CD4-positive, CD25-positive, alpha-beta regulatory T cell (primary cell): ENCODE measurements at regions not wholly inside any gene's neighbourhood (a gene's known extent, or its start where the extent isn't known, plus 50 kb on each side); places are given as distances from the start of the nearest gene placed in this dataset.

Experiments used
- ATAC-seq, 2 donors: fragments of 150-1000 bp; cut with Tn5 transposase; one replicate each; pipeline ENCODE4 v1.10.0; 2021; ENCODE audit warnings: low read depth in 2 of 2, moderate number of reproducible peaks in 2 of 2, moderate library complexity in 1 of 2
- DNase-seq, 3 donors: peaks; one replicate each; pipeline versions ENCODE4 v3.0.0 to v3.0.0-alpha.2; 2012 to 2022; ENCODE audit warnings: mixed read lengths in 1 of 3
- H3K27ac ChIP-seq: one replicate; pipeline ENCODE4 v1.7.0; 2013; ENCODE audit warnings: mild to moderate bottlenecking, low read length; ENCODE audit not compliant: insufficient read depth, poor library complexity, severe bottlenecking
- H3K27me3 ChIP-seq: one replicate; pipeline ENCODE4 v1.7.0; 2013; ENCODE audit warnings: low read length; ENCODE audit not compliant: control insufficient read depth, insufficient read depth
- H3K36me3 ChIP-seq: one replicate; pipeline ENCODE4 v1.7.0; 2013; ENCODE audit warnings: mild to moderate bottlenecking, low read length, moderate library complexity; ENCODE audit not compliant: control insufficient read depth, insufficient read depth
- H3K4me1 ChIP-seq: 2 replicates; pipeline ENCODE4 v1.7.0; 2013; ENCODE audit warnings: mild to moderate bottlenecking, low read length; ENCODE audit not compliant: insufficient read depth, control insufficient read depth, poor library complexity, severe bottlenecking
- H3K4me3 ChIP-seq: one replicate; pipeline ENCODE4 v1.7.0; 2013; ENCODE audit warnings: low read depth, mild to moderate bottlenecking, low read length, moderate library complexity
- H3K9me3 ChIP-seq, 2 experiments: 1 replicate in 1 of 2; 2 replicates in 1 of 2; pipeline ENCODE4 v1.7.0; 2013; ENCODE audit warnings: low read length in 2 of 2, mild to moderate bottlenecking in 1 of 2, moderate library complexity in 1 of 2; ENCODE audit not compliant: control insufficient read depth in 2 of 2
- H3K27ac Mint-ChIP-seq, 3 donors: one replicate each; pipeline ENCODE4 v1.8.0; 2020 to 2022; ENCODE audit warnings: mild to moderate bottlenecking in 3 of 3, mixed read lengths in 3 of 3, moderate library complexity in 2 of 3
- H3K27me3 Mint-ChIP-seq: one replicate; pipeline ENCODE4 v1.8.0; 2022; ENCODE audit warnings: mild to moderate bottlenecking, mixed read lengths
- H3K36me3 Mint-ChIP-seq: one replicate; pipeline ENCODE4 v1.8.0; 2020; ENCODE audit warnings: mixed read lengths
- H3K4me1 Mint-ChIP-seq, 4 donors: one replicate each; pipeline ENCODE4 v1.8.0; 2020 to 2022; ENCODE audit warnings: mixed read lengths in 4 of 4, mild to moderate bottlenecking in 1 of 4
- H3K4me3 Mint-ChIP-seq, 4 donors: one replicate each; pipeline ENCODE4 v1.8.0; 2020 to 2022; ENCODE audit warnings: mild to moderate bottlenecking in 4 of 4, mixed read lengths in 4 of 4, moderate library complexity in 3 of 4
- H3K9me3 Mint-ChIP-seq, 7 donors: one replicate each; pipeline ENCODE4 v1.8.0; 2020 to 2022; ENCODE audit warnings: mixed read lengths in 7 of 7, mild to moderate bottlenecking in 3 of 7, moderate library complexity in 2 of 7

DNA sequence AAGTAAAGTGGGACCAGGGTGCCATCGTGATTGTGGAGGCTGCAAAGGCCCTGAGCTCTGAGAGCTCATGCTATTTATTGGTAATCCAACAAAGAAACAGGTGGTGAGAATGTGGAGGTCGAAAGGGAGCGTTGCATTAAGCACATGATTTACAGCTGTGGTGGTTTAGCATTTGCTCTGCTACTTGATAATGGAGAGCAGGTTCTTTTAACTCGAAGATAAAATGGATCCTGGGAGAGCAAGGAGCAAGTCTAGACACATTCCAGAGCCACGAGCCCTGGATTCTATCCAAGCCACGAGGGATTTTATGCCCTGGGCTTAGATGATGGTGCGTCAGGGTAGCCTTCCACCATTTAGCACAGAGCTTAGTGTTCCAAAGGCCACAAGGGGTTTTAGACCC lies 1710.1 kb upstream of the CDH9 start:
- H3K36me3 ChIP-seq = no peaks in the 10 kb centered on the region
- no peaks in the 10 kb centered on the region for H3K27me3 ChIP-seq
- H3K4me3 Mint-ChIP-seq = no peak overlapping the region
- H3K27ac ChIP-seq = no peak overlapping the region
- H3K4me1 Mint-ChIP-seq = no peaks in the 10 kb centered on the region
- no peaks in the 10 kb centered on the region for H3K4me1 ChIP-seq
- DNase-seq (no peak), ATAC-seq (no peak)
- H3K27ac Mint-ChIP-seq = no peak overlapping the region
- no peaks in the 10 kb centered on the region for H3K9me3 ChIP-seq
- peaks cover 3% of the 10 kb centered on the region for H3K36me3 Mint-ChIP-seq
- no peak overlapping the region for H3K4me3 ChIP-seq
- H3K27me3 Mint-ChIP-seq = no peaks in the 10 kb centered on the region
- H3K9me3 Mint-ChIP-seq = peaks cover under 1 to 31% (median 11%) of the 10 kb centered on the region in 7 donors

GRCh38 chr5:28743716-28744110 lies 1705.3 kb upstream of the CDH9 start:
- H3K36me3 ChIP-seq = no peaks in the 10 kb centered on the region
- H3K4me3 ChIP-seq = no peak overlapping the region
- Mint-ChIP-seq H3K27ac (no peak overlapping the region), H3K27me3 (no peaks in the 10 kb centered on the region), H3K36me3 (peaks cover 3% of the 10 kb centered on the region), H3K9me3 (peaks cover 2 to 22% (median 7%) of the 10 kb centered on the region in 7 donors), H3K4me1 (no peaks in the 10 kb centered on the region), H3K4me3 (no peak overlapping the region)
- DNase-seq = no peak
- no peaks in the 10 kb centered on the region for H3K4me1 ChIP-seq
- H3K27me3 ChIP-seq = no peaks in the 10 kb centered on the region
- no peak overlapping the region for H3K27ac ChIP-seq
- peaks cover 0 to 4% of the 10 kb centered on the region in 2 experiments for H3K9me3 ChIP-seq
- no peak for ATAC-seq

- Histone ChIP-seq H3K27ac (no peak overlapping the region), H3K9me3 (peaks cover 0 to 4% of the 10 kb centered on the region in 2 experiments), H3K4me1 (no peaks in the 10 kb centered on the region), H3K27me3 (no peaks in the 10 kb centered on the region), H3K36me3 (no peaks in the 10 kb centered on the region), H3K4me3 (no peak overlapping the region)
- Mint-ChIP-seq H3K27me3 (no peaks in the 10 kb centered on the region), H3K4me1 (no peaks in the 10 kb centered on the region), H3K36me3 (peaks cover under 1% of the 10 kb centered on the region), H3K4me3 (no peak overlapping the region), H3K9me3 (peaks cover 2 to 24% (median 7%) of the 10 kb centered on the region in 7 donors), H3K27ac (no peak overlapping the region)
- ATAC-seq (no peak), DNase-seq (no peak)
Measured at GRCh38 chr5:28743025-28743715, 1704.8 kb upstream of the CDH9 start.

DNA sequence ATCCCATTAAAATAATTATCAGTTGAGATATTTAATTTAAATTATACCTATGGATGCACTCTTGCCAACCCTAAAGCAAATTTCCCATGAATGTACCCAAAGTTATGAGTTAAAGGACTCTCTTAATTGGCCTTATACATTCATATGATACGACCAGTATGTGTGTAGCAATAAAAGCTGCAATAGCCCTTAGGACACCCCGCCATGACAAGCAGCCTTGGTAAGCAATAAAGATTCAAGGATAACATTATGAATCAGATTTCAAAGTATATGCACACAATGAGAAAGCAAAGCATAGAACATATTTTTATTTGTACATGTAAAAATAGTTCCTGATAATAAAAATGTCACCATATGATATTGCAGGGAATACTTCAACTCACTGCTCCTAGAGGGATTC lies 1699.3 kb upstream of the CDH9 start:
- no peaks in the 10 kb centered on the region for H3K36me3 ChIP-seq
- no peaks in the 10 kb centered on the region for H3K27me3 ChIP-seq
- no peak overlapping the region for H3K27ac Mint-ChIP-seq
- H3K9me3 ChIP-seq = peaks cover 5 to 6% of the 10 kb centered on the region in 2 experiments
- DNase-seq = no peak
- no peaks in the 10 kb centered on the region for H3K4me1 ChIP-seq
- peaks cover 0 to 25% (median 9%) of the 10 kb centered on the region in 7 donors for H3K9me3 Mint-ChIP-seq
- H3K27ac ChIP-seq = no peak overlapping the region
- no peaks in the 10 kb centered on the region for H3K27me3 Mint-ChIP-seq
- H3K4me1 Mint-ChIP-seq = no peaks in the 10 kb centered on the region
- no peaks in the 10 kb centered on the region for H3K36me3 Mint-ChIP-seq
- H3K4me3 ChIP-seq = no peak overlapping the region
- H3K4me3 Mint-ChIP-seq = no peak overlapping the region
- no peak for ATAC-seq

DNA sequence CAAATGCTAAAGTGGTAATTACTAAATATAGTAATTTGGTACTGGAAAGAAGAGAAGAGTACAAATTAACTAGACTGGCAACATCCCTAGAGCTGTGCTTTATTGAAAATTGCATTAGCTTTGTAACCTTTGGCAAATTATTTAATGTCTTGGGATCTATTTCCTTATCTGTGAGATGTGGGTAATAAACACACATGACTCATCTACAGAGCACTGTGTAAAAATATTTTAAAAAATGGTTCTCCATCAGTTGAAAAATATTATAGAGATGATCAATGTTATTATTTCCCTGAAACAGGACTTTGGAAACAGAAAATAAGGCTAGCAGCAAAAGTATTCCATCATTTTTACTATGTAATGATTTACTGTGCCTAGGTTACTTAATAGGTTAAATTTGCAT lies 1698.8 kb upstream of the CDH9 start:
- no peaks in the 10 kb centered on the region for H3K36me3 Mint-ChIP-seq
- H3K4me3 Mint-ChIP-seq = no peak overlapping the region
- no peak overlapping the region for H3K27ac ChIP-seq
- H3K9me3 Mint-ChIP-seq = peaks cover 0 to 25% (median 11%) of the 10 kb centered on the region in 7 donors
- no peaks in the 10 kb centered on the region for H3K27me3 ChIP-seq
- peaks cover 5 to 6% of the 10 kb centered on the region in 2 experiments for H3K9me3 ChIP-seq
- no peaks in the 10 kb centered on the region for H3K4me1 ChIP-seq
- DNase-seq (no peak), ATAC-seq (no peak)
- no peaks in the 10 kb centered on the region for H3K36me3 ChIP-seq
- no peak overlapping the region for H3K4me3 ChIP-seq
- no peaks in the 10 kb centered on the region for H3K27me3 Mint-ChIP-seq
- no peak overlapping the region for H3K27ac Mint-ChIP-seq
- H3K4me1 Mint-ChIP-seq = no peaks in the 10 kb centered on the region

DNA sequence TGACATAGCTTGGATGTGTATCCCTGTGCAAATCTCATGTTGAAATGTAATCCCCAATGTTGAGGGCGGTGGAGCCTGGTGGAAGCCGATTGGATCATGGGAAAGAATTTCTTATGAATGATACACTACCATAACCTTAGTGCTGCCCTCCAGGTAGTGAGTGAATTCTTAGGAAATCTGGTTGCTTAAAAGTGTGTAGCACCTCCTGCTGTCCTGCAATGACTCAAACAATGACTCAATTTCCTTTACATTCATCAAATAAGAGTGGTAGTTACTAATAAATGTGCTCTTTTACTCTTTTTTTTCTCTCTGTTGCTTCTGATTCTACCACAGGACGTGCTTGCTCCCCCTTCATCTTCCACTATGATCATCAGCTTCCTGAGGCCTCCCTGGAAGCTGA lies 1696.0 kb upstream of the CDH9 start:
- Histone ChIP-seq H3K27ac (no peak overlapping the region), H3K27me3 (no peaks in the 10 kb centered on the region), H3K9me3 (peaks cover 1 to 6% of the 10 kb centered on the region in 2 experiments), H3K36me3 (no peaks in the 10 kb centered on the region), H3K4me3 (no peak overlapping the region), H3K4me1 (no peaks in the 10 kb centered on the region)
- no peak for ATAC-seq
- Mint-ChIP-seq H3K4me3 (no peak overlapping the region), H3K9me3 (peaks cover 0 to 19% (median 12%) of the 10 kb centered on the region in 7 donors), H3K36me3 (no peaks in the 10 kb centered on the region), H3K27ac (no peak overlapping the region), H3K4me1 (no peaks in the 10 kb centered on the region), H3K27me3 (no peaks in the 10 kb centered on the region)
- no peak for DNase-seq

- H3K4me1 Mint-ChIP-seq = no peaks in the 10 kb centered on the region
- no peaks in the 10 kb centered on the region for H3K27me3 Mint-ChIP-seq
- H3K4me3 Mint-ChIP-seq = no peak overlapping the region
- no peaks in the 10 kb centered on the region for H3K9me3 ChIP-seq
- no peak overlapping the region for H3K4me3 ChIP-seq
- no peaks in the 10 kb centered on the region for H3K4me1 ChIP-seq
- H3K27me3 ChIP-seq = no peaks in the 10 kb centered on the region
- H3K36me3 ChIP-seq = no peaks in the 10 kb centered on the region
- no peak for DNase-seq
- H3K27ac Mint-ChIP-seq = no peak overlapping the region
- peaks cover 0 to 20% (median 3%) of the 10 kb centered on the region in 7 donors for H3K9me3 Mint-ChIP-seq
- no peak for ATAC-seq
- no peak overlapping the region for H3K27ac ChIP-seq
- no peaks in the 10 kb centered on the region for H3K36me3 Mint-ChIP-seq
Measured at GRCh38 chr5:28729067-28729466, 1690.7 kb upstream of the CDH9 start.

DNA sequence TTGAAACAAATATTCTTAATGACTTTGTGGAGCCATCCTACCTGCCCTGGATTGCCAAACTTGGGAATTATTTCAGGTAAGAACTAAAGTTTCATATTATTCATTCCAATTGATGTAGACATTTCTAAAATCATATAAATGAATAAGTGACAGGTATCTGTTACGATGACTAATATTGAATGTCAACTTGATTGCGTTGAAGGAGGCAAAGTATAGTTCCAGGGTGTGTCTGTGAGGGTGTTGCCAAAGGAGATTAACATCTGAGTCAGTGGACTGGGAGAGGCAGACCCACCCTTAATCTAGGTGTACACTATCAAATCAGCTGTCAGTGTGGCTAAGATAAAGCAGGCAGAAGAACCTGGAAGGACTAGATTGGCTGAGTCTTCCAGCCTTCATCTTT lies 1688.4 kb upstream of the CDH9 start:
- DNase-seq (no peak), ATAC-seq (no peak)
- H3K4me1 ChIP-seq = no peaks in the 10 kb centered on the region
- Mint-ChIP-seq H3K9me3 (peaks cover 2 to 25% (median 6%) of the 10 kb centered on the region in 7 donors), H3K4me3 (no peak overlapping the region), H3K4me1 (no peaks in the 10 kb centered on the region), H3K27ac (no peak overlapping the region), H3K36me3 (no peaks in the 10 kb centered on the region), H3K27me3 (no peaks in the 10 kb centered on the region)
- no peaks in the 10 kb centered on the region for H3K9me3 ChIP-seq
- no peak overlapping the region for H3K4me3 ChIP-seq
- no peaks in the 10 kb centered on the region for H3K27me3 ChIP-seq
- no peak overlapping the region for H3K27ac ChIP-seq
- H3K36me3 ChIP-seq = no peaks in the 10 kb centered on the region
